Breast epithelium (tissue), 4 donors: ENCODE measurements at regions not wholly inside any gene's neighbourhood (a gene's known extent, or its start where the extent isn't known, plus 50 kb on each side); places are given as distances from the start of the nearest gene placed in this dataset.

ENCODE experiments used
- DNase-seq, 2 donors: peaks; one replicate each; pipeline ENCODE4 v3.0.0-alpha.2; 2019; ENCODE audit warnings: low spot score in 2 of 2
- H3K27ac ChIP-seq, 2 donors: fragments of 200-600 bp; sonication (generic) in 1 of 2; one replicate each; pipeline ENCODE4 v1.5.1; 2016 to 2019; ENCODE audit warnings: mild to moderate bottlenecking in 1 of 2
- H3K27me3 ChIP-seq, 2 donors: fragments of 200-600 bp; sonication (generic) in 1 of 2; one replicate each; pipeline versions ENCODE4 v1.5.1 to v1.6.0; 2017 to 2019; ENCODE audit warnings: control low read depth in 1 of 2, mild to moderate bottlenecking in 1 of 2
- H3K36me3 ChIP-seq: fragments of 200-600 bp; one replicate; pipeline ENCODE4 v1.5.1; 2019
- H3K4me1 ChIP-seq, 2 donors: fragments of 200-600 bp; sonication (generic); one replicate each; pipeline ENCODE4 v1.5.1; 2016 to 2019; ENCODE audit warnings: control low read depth in 1 of 2
- H3K4me3 ChIP-seq, 3 donors: fragments of 200-600 bp; sonication (generic); 1 replicate in 2 of 3; 2 replicates in 1 of 3; pipeline ENCODE4 v1.5.1; 2016 to 2019; ENCODE audit warnings: mild to moderate bottlenecking in 3 of 3, moderate library complexity in 2 of 3
- H3K9me3 ChIP-seq, 2 donors: fragments of 200-600 bp; sonication (generic) in 1 of 2; one replicate each; pipeline ENCODE4 v1.5.1; 2016 to 2019; ENCODE audit warnings: control low read depth in 1 of 2
- POLR2A ChIP-seq: fragments of 450-650 bp; IDR thresholded peaks from one replicate; pipeline ENCODE4 v1.6.1; 2016; ENCODE audit warnings: antibody characterized with exemption, mild to moderate bottlenecking, moderate library complexity
- POLR2AphosphoS5 ChIP-seq, 3 donors: sonication (generic); formaldehyde crosslinking; IDR thresholded peaks; one replicate each; pipeline ENCODE4 v1.6.1; 2017; ENCODE audit warnings: antibody characterized with exemption in 3 of 3
- intact Hi-C: fragments of 100-400 bp; cut with DNase I; formaldehyde crosslinking; loops from one replicate; pipeline ENCODE4 v1.15.1; 2023; ENCODE audit warnings: low total_unique reads
- TF ChIP-seq, protein P1 (sequence below), 3 donors: fragments of 450-650 bp; IDR thresholded peaks; one replicate each; pipeline ENCODE4 v1.5.1; 2016 to 2017; ENCODE audit warnings: antibody characterized with exemption in 3 of 3, mild to moderate bottlenecking in 3 of 3, moderate library complexity in 3 of 3

DNA sequence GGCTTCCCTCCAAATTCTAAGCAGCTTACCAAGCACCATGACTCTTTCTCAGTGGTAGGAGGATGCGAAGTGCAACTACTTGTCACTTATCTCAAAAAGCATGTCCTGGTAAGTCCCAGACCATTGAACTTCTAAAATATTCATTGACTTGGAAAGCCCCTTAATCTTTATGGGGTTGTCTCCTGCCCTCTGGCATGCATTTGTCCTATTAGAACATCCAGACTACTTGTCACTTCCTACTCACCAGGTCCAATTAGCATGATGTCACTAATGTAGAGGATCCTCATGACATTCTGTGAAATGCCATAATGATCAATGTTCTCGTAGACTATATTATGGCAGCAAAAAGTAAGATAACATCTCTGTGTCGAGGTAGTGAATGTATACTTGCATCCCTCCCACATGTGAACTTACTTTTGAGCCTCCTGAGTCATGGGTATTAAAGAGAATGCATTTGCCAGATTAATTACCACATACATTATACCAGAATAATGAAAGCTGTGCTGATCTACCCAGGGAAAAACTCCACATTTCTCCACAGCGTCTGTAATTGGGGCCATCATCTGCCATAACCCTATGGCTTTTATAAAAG, 63.5 kb upstream of the RAD23B start:
- intact Hi-C loops = no loop called here

DNA sequence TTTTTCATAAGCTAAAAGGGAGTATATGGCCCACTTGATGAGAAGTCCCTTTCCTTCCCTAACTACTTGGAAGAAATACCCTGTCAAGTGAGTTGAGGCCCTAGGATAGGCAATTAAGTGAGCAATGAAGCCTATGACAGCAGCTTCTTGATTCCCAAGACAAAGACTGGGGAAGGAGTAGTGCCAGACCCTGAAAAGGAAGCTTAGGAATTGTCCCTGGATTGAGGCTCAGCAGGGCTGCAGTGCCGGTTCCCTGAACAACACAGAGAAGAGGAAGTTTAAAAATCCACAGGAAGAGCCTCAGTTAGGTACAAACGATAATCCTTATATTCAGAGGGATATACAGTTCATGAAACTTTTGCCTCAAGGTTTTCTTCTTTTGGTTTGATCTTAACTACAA, 61.8 kb upstream of the RAD23B start:
- Histone ChIP-seq H3K36me3 (no peaks in the 10 kb centered on the region), H3K27me3 (no peaks in the 10 kb centered on the region), H3K27ac (no peak overlapping the region), H3K9me3 (no peaks in the 10 kb centered on the region), H3K4me1 (no peaks in the 10 kb centered on the region), H3K4me3 (no peak overlapping the region)
- intact Hi-C loops = no loop called here
- DNase-seq = no peak
- TF ChIP-seq POLR2A (no peak), POLR2AphosphoS5 (IDR thresholded peaks at IDR 0.05) (no peak)

More for the DNA sequence above, 63.5 kb upstream of the RAD23B start:
- H3K27ac ChIP-seq = no peak overlapping the region
- no peaks in the 10 kb centered on the region for H3K36me3 ChIP-seq
- no peaks in the 10 kb centered on the region for H3K4me1 ChIP-seq
- H3K4me3 ChIP-seq = no peak overlapping the region
- no peaks in the 10 kb centered on the region for H3K27me3 ChIP-seq
- H3K9me3 ChIP-seq = no peaks in the 10 kb centered on the region
- no peak for DNase-seq
- TF ChIP-seq POLR2AphosphoS5 (IDR thresholded peaks at IDR 0.05) (no peak), POLR2A (no peak)
- TF ChIP-seq, protein P1, sequence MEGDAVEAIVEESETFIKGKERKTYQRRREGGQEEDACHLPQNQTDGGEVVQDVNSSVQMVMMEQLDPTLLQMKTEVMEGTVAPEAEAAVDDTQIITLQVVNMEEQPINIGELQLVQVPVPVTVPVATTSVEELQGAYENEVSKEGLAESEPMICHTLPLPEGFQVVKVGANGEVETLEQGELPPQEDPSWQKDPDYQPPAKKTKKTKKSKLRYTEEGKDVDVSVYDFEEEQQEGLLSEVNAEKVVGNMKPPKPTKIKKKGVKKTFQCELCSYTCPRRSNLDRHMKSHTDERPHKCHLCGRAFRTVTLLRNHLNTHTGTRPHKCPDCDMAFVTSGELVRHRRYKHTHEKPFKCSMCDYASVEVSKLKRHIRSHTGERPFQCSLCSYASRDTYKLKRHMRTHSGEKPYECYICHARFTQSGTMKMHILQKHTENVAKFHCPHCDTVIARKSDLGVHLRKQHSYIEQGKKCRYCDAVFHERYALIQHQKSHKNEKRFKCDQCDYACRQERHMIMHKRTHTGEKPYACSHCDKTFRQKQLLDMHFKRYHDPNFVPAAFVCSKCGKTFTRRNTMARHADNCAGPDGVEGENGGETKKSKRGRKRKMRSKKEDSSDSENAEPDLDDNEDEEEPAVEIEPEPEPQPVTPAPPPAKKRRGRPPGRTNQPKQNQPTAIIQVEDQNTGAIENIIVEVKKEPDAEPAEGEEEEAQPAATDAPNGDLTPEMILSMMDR (IDR thresholded peaks at IDR 0.05) = no peak

DNA sequence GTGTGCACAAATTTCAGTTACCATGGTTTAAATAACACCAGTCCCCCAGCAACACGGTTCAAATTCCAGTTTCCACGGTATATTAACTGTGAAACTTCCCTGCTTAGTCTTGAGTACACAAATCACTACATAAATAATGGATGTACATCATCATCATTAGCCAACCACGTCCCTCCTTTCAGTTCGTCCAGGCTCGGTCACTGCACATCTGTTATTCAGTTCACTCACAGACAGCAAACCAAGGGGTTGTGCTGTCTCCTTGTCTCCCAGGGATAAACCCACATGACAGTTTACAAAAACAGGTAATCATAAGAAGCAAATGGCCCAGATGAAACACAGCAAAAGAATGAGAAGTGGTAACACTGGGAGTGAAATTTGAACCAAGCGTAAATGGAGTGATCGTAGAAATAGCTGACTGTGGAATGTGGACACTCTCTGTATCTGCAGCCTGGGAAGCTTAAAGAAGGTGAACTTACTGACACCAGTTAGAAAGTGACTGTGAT, 61.0 kb upstream of the RAD23B start:
- no peaks in the 10 kb centered on the region for H3K36me3 ChIP-seq
- no peaks in the 10 kb centered on the region for H3K9me3 ChIP-seq
- H3K27me3 ChIP-seq = no peaks in the 10 kb centered on the region
- intact Hi-C loops = no loop called here
- no peaks in the 10 kb centered on the region for H3K4me1 ChIP-seq
- H3K4me3 ChIP-seq = no peak overlapping the region
- no peak for TF ChIP-seq POLR2AphosphoS5 (IDR thresholded peaks at IDR 0.05)
- TF ChIP-seq, protein P1 (IDR thresholded peaks at IDR 0.05) = no peak
- TF ChIP-seq POLR2A = no peak
- DNase-seq = no peak
- no peak overlapping the region for H3K27ac ChIP-seq

DNA sequence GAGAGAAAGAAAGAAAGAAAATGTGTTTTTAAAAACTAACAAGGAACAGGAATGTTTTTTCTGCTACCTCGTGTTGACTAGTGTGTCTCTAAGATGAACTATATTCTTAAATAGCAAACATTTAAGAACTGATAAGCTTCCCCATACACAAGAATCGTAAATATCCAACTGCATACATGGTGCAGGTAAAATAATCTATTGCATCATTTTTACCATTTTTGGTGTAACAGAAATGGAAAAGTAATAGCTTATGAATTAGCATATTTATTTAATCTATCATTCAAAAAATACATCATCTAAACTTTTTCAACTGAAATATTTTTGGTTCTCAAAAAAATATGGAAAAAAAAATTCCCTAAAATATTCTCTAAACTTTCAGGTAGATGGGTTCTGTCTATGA, 59.7 kb upstream of the RAD23B start:
- DNase-seq = no peak
- Histone ChIP-seq H3K4me1 (no peaks in the 10 kb centered on the region), H3K27me3 (no peaks in the 10 kb centered on the region), H3K27ac (no peak overlapping the region), H3K36me3 (no peaks in the 10 kb centered on the region), H3K4me3 (no peak overlapping the region), H3K9me3 (no peaks in the 10 kb centered on the region)
- intact Hi-C loops = no loop called here
- no peak for TF ChIP-seq POLR2A
- no peak for TF ChIP-seq POLR2AphosphoS5 (IDR thresholded peaks at IDR 0.05)
- TF ChIP-seq, protein P1 (IDR thresholded peaks at IDR 0.05) = no peak

DNA sequence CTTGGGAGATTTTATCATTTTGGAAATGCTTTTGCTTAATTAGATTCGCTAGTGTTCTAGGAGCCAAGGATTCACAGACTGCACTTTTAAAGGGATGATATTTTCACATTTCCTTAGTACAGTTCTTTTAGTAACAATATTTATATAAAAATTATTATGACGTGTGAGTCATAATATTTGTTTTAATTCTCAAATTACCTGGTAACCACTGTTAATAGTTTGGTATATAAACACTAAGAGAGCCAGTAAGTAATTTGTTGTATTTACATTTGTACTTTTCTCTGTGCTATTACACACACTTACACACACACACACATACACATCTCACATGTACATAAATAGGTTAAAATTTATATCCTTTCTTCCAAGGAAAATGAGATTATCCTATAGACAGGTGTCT, 58.8 kb upstream of the RAD23B start:
- DNase-seq = no peak
- intact Hi-C loops = no loop called here
- H3K4me3 ChIP-seq = no peak overlapping the region
- TF ChIP-seq, protein P1 (IDR thresholded peaks at IDR 0.05) = no peak
- no peak for TF ChIP-seq POLR2AphosphoS5 (IDR thresholded peaks at IDR 0.05)
- TF ChIP-seq POLR2A = no peak
- no peaks in the 10 kb centered on the region for H3K9me3 ChIP-seq
- no peak overlapping the region for H3K27ac ChIP-seq
- H3K36me3 ChIP-seq = no peaks in the 10 kb centered on the region
- no peaks in the 10 kb centered on the region for H3K4me1 ChIP-seq
- H3K27me3 ChIP-seq = no peaks in the 10 kb centered on the region
